Tibial artery (tissue), 4 donors: ENCODE measurements at regions not wholly inside any gene's neighbourhood (a gene's known extent, or its start where the extent isn't known, plus 50 kb on each side); places are given as distances from the start of the nearest gene placed in this dataset.
A peak's percentile ranks its signal among the peaks of the same experiment; 100 is the strongest.

Experiments used
- DNase-seq, 2 donors: peaks; one replicate each; pipeline ENCODE4 v3.0.0-alpha.2; 2019
- H3K27ac ChIP-seq, 2 donors: fragments of 200-600 bp; sonication (generic) in 1 of 2; 1 replicate in 1 of 2; 2 replicates in 1 of 2; pipeline ENCODE4 v1.5.1; 2018 to 2019; ENCODE audit warnings: mild to moderate bottlenecking in 1 of 2
- H3K27me3 ChIP-seq, 2 donors: fragments of 200-600 bp; sonication (generic) in 1 of 2; one replicate each; pipeline versions ENCODE4 v1.5.1 to v1.6.0; 2016 to 2019
- H3K36me3 ChIP-seq, 3 donors: fragments of 200-600 bp; sonication (generic) in 2 of 3; one replicate each; pipeline ENCODE4 v1.5.1; 2016 to 2019; ENCODE audit warnings: mild to moderate bottlenecking in 2 of 3
- H3K4me1 ChIP-seq, 4 donors: fragments of 200-600 bp; sonication (generic) in 2 of 4; 1 replicate in 3 of 4; 2 replicates in 1 of 4; pipeline ENCODE4 v1.5.1; 2016 to 2019
- H3K4me3 ChIP-seq, 2 donors: fragments of 200-600 bp; sonication (generic) in 1 of 2; 1 replicate in 1 of 2; 2 replicates in 1 of 2; pipeline ENCODE4 v1.5.1; 2018 to 2019; ENCODE audit warnings: mild to moderate bottlenecking in 2 of 2
- H3K9me3 ChIP-seq, 3 donors: fragments of 200-600 bp; sonication (generic) in 1 of 3; one replicate each; pipeline ENCODE4 v1.5.1; 2016 to 2019
- intact Hi-C: fragments of 100-400 bp; cut with DNase I; formaldehyde crosslinking; loops from one replicate; pipeline ENCODE4 v1.15.0; 2023; ENCODE audit warnings: low total_unique reads
- TF ChIP-seq, protein P1 (sequence below), 2 experiments: fragments of 200-600 bp in 1 of 2; fragments of 450-650 bp in 1 of 2; IDR thresholded peaks; one replicate each; pipeline ENCODE4 v1.5.1; 2017 to 2019; ENCODE audit warnings: antibody characterized with exemption in 2 of 2, mild to moderate bottlenecking in 1 of 2, moderate library complexity in 1 of 2

DNA sequence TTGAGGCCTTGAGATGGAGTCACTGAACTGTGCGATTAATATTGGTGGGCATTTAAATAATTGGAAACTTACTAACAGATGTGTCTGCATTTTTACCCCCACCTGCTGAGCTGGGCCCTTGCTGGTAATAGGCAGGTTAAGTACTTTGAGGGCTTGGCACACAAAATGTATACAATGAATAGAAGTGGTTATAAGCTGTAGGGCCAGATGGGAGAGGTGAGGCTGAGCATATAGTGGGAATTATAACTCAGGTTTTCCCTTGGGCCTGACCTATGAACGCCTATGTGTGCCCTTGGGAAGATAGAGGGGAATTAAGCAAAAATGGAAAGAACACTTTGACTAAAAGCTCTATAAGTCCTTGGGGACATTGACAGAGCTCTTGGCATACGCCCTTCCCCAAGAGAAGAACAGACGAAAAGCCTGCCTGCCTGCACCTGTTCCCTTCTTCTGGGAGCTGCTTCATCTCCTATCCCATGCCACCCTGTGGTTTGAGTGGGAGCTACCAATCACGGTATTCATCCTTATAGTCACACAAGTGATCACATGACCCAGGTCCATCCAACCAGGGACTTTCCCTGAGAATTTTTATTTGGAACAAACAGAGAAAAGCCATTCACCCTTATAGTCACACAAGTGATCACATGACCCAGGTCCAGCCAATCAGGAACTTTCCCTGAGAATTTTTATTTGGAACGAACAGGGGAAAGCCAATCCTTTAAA, 260.7 kb upstream of the CSF3R start:
- Histone ChIP-seq H3K4me3 (no peak overlapping the region), H3K27me3 (peaks cover 0 to 14% of the 10 kb centered on the region in 2 donors), H3K9me3 (no peaks in the 10 kb centered on the region), H3K27ac (no peak overlapping the region), H3K36me3 (no peaks in the 10 kb centered on the region), H3K4me1 (no peaks in the 10 kb centered on the region)
- TF ChIP-seq, protein P1, sequence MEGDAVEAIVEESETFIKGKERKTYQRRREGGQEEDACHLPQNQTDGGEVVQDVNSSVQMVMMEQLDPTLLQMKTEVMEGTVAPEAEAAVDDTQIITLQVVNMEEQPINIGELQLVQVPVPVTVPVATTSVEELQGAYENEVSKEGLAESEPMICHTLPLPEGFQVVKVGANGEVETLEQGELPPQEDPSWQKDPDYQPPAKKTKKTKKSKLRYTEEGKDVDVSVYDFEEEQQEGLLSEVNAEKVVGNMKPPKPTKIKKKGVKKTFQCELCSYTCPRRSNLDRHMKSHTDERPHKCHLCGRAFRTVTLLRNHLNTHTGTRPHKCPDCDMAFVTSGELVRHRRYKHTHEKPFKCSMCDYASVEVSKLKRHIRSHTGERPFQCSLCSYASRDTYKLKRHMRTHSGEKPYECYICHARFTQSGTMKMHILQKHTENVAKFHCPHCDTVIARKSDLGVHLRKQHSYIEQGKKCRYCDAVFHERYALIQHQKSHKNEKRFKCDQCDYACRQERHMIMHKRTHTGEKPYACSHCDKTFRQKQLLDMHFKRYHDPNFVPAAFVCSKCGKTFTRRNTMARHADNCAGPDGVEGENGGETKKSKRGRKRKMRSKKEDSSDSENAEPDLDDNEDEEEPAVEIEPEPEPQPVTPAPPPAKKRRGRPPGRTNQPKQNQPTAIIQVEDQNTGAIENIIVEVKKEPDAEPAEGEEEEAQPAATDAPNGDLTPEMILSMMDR (IDR thresholded peaks at IDR 0.05) = no peak
- peak in 1 of 2 donors; percentile 10 for DNase-seq
- intact Hi-C loops = no loop called here

DNA sequence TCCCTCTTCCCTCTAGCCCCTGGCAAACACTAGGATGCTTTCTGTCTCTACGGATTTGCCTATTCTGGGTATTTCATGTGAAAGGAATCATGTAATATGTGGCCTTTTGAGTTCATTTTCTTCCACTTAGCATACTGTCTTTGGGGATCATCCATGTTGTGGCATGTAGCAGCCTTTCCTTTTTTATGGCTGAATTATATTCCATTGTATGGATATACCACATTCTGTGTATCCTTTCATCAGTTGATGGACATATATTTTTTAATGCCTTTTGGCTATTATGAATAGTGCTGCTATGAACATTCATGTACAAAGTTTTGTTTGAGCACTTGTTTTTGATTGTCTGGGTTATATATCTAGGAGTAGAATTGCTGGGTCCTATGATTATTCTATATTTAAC, 258.4 kb upstream of the CSF3R start:
- DNase-seq = no peak
- Histone ChIP-seq H3K27me3 (peaks cover 0 to 33% of the 10 kb centered on the region in 2 donors), H3K9me3 (no peaks in the 10 kb centered on the region), H3K36me3 (no peaks in the 10 kb centered on the region), H3K4me1 (no peaks in the 10 kb centered on the region), H3K4me3 (no peak overlapping the region), H3K27ac (no peak overlapping the region)
- intact Hi-C loops = no loop called here
- TF ChIP-seq, protein P1 (IDR thresholded peaks at IDR 0.05) = no peak

DNA sequence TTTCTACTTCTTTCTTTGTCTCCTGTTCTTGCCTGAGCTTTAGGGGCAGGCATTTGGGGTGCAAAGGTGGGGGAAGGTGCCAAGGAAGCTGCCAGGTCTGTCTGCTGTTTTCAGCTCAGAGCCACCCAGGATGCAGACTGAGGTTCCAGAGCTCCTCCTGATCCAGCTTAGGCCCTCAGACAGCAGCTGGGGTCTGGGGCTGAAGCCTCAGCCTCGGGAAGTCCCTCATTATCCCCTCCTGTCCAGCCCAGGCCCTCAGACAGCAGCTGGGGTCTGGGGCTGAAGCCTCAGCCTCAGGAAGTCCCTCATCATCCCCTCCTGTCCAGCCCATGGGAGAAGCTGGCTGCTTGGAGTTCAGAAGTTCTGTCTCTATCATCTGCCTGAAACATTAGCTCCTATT, 257.7 kb upstream of the CSF3R start:
- Histone ChIP-seq H3K4me1 (no peaks in the 10 kb centered on the region), H3K27me3 (peaks cover 0 to 33% of the 10 kb centered on the region in 2 donors), H3K9me3 (no peaks in the 10 kb centered on the region), H3K36me3 (no peaks in the 10 kb centered on the region), H3K27ac (no peak overlapping the region), H3K4me3 (no peak overlapping the region)
- TF ChIP-seq, protein P1 (IDR thresholded peaks at IDR 0.05) = no peak
- DNase-seq = no peak
- intact Hi-C loops = no loop called here

DNA sequence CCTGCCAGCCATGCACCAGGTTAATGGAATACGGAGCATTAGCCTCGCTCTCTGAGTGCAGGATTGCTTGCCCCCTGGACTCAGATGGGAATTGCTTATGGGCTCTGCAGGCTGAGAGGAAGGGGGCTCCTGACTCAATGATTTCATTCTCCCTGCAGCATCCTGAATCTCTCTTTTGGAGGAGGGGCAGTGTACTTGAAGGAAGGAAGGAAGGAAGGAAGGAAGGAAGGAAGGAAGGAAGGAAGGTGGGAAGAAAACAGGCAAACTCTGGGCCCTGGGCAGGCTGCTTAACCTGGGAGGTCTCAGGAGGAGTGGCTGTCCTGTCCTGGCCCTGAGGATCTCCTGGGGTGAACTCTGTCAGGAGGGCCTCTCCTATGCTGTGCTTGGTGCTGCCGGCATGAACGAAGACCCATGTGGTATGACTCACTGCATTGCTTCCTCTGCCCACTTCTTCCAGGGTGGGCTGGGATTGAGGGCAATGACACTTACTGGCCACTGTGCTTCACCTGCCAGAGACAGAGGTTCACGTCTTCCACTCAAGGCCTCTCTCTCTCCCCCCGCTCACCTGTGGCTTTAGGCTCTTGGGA, 257.1 kb upstream of the CSF3R start:
- H3K27ac ChIP-seq = no peak overlapping the region
- no peaks in the 10 kb centered on the region for H3K9me3 ChIP-seq
- TF ChIP-seq, protein P1 (IDR thresholded peaks at IDR 0.05) = no peak
- intact Hi-C loops = no loop called here
- peaks cover 0 to 40% of the 10 kb centered on the region in 2 donors for H3K27me3 ChIP-seq
- H3K4me1 ChIP-seq = no peaks in the 10 kb centered on the region
- DNase-seq = peak in 1 of 2 donors; percentile 46
- H3K36me3 ChIP-seq = no peaks in the 10 kb centered on the region
- H3K4me3 ChIP-seq = no peak overlapping the region

DNA sequence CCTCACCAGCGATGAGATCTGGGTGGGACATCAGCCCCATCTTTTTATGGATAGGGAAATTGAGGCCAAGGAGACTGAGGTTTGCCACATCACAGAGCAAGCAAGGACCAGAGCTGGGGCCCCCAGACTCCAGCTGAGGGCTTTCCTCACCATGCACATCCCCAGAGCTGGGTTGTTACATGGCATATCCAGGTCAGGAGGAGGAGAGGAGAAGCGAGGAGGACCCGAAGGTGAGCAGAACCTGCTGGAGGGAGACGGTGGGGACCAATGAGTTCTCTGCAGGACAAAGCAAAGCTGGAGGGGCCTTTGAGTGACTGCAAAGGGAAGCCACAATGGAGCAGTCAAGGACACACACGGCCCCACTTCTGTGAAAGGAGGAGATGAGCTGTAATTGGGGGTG, 255.5 kb upstream of the CSF3R start:
- H3K4me1 ChIP-seq = no peaks in the 10 kb centered on the region
- H3K4me3 ChIP-seq = no peak overlapping the region
- TF ChIP-seq, protein P1 (IDR thresholded peaks at IDR 0.05) = no peak
- no peak overlapping the region for H3K27ac ChIP-seq
- H3K36me3 ChIP-seq = no peaks in the 10 kb centered on the region
- peaks cover 0 to 43% of the 10 kb centered on the region in 2 donors for H3K27me3 ChIP-seq
- DNase-seq = peak in 1 of 2 donors; percentile 45
- intact Hi-C loops = no loop called here
- no peaks in the 10 kb centered on the region for H3K9me3 ChIP-seq
